Renal cortical epithelial cell (primary cell): ENCODE measurements at regions not wholly inside any gene's neighbourhood (a gene's known extent, or its start where the extent isn't known, plus 50 kb on each side); places are given as distances from the start of the nearest gene placed in this dataset.

Source experiments
- DNase-seq: peaks from one replicate; pipeline ENCODE4 v3.0.0-alpha.2; 2011; ENCODE audit warnings: low read depth

GRCh38 chr9:81847181-81847915 is 80.9 kb upstream of the SPATA31D4 start:
- DNase-seq, result no peak

- peak; percentile 60 for DNase-seq
Observed at GRCh38 chr9:81848472-81848871, 79.8 kb upstream of the SPATA31D4 start.

GRCh38 chr9:81849631-81850259 is 78.5 kb upstream of the SPATA31D4 start:
- DNase-seq, result peak; percentile 38

- DNase-seq, result no peak
Observed at GRCh38 chr9:81850724-81851123, 77.5 kb upstream of the SPATA31D4 start.

GRCh38 chr9:81851340-81851739 is 76.9 kb upstream of the SPATA31D4 start:
- DNase-seq, result no peak

GRCh38 chr9:81852820-81853219 is 75.4 kb upstream of the SPATA31D4 start:
- DNase-seq, result no peak

- no peak for DNase-seq
Observed at GRCh38 chr9:81855538-81855937, 72.7 kb upstream of the SPATA31D4 start.

GRCh38 chr9:81858657-81859430 is 69.4 kb upstream of the SPATA31D4 start:
- no peak for DNase-seq

- no peak for DNase-seq
Observed at GRCh38 chr9:81860581-81860980, 67.6 kb upstream of the SPATA31D4 start.

GRCh38 chr9:81861644-81862043 is 66.6 kb upstream of the SPATA31D4 start:
- DNase-seq, result peak; percentile 61

GRCh38 chr9:81868145-81868544 is 60.1 kb upstream of the SPATA31D4 start:
- DNase-seq, result peak; percentile 44

- peak; percentile 61 for DNase-seq
Observed at GRCh38 chr9:81871695-81872094, 56.5 kb upstream of the SPATA31D4 start.

GRCh38 chr9:81874250-81874649 is 54.0 kb upstream of the SPATA31D4 start:
- no peak for DNase-seq

- peak; percentile 97 for DNase-seq
Observed at GRCh38 chr9:81874931-81875330, 53.3 kb upstream of the SPATA31D4 start.

GRCh38 chr9:81877047-81877446 is 51.2 kb upstream of the SPATA31D4 start:
- DNase-seq, result no peak
